HG03108 (cell line): ENCODE measurements at regions not wholly inside any gene's neighbourhood (a gene's known extent, or its start where the extent isn't known, plus 50 kb on each side); places are given as distances from the start of the nearest gene placed in this dataset.
"Not testable (repeated sequence)": the region's sequence is repeated elsewhere in the genome, so short reads cannot be mapped to it uniquely, and the experiment has no call there.

ENCODE experiments used
- ATAC-seq: cut with Tn5 transposase; IDR thresholded peaks from one replicate; pipeline ENCODE4 v1.9.1; 2021; ENCODE audit warnings: moderate library complexity; ENCODE audit not compliant: unreplicated experiment

DNA sequence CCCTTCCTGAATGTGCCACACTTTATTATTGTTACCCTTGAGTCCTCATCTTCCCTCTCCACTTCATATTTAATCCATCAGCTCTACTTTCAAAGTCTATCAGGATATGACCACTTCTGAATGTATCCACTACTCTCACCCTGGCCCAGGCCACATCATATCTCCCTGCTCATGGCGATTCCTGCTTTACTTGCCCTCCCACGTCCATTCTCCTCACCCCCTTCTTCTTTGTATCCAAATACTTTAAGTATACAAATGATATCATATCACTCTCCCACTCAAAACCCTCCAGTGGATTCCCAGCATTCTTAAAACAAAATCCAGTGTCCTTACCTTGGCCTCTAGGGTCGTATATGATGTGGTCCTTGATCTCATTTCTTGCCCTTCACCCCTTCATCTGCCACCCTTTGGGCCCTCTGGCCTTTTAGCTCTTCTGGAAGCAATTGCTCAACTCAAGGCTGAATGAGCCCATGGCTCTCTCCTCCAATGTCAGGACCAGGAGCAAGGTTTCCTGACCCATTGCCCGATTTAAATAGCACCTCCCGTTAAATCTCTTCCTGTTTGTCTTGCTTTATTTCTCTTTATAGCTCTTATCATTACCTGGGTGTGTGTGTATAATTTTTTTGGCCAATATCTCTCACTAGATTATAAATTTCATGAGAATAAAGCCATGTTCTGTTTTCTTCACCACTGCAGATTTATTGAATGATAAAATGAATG, 205.9 kb upstream of the ECI2 start:
- ATAC-seq = no peak

DNA sequence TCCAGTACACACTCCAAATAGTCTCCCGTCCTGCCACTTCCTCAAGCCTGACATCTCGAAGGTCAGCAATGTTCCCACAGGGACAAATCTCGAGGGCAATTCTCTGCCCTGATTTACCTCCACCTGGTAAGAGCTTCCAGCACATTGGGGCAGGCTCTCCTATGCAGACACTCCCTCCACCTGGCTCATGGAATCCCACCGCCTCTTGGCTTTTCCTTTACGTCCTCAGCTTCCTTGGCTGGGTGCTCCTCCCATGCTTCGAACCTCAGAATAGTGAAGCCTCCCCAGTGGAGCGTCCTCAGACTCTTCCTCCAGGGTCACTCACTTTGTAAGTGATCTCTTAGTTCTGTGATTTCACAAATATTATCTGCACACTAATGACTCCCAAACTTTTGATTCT, 205.2 kb upstream of the ECI2 start:
- ATAC-seq = no peak

DNA sequence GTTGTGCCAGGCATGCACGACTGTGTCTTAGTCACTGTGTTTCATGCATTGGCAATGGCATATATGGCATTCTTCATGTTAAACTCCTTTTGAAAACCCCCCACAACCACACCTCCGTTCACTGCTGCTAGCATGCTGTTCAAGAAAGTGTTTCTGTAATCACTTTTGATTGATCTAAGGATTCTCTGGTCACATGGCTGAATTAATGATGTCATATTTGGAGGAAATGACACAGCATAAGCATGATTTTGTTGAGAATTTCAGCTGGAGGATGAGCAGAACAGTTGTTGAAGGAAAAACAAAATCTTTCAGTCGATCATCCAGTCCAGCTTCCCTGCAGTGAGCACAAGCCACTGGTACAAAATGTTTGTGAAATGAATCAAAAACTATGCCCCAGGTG, 203.5 kb upstream of the ECI2 start:
- no peak for ATAC-seq

DNA sequence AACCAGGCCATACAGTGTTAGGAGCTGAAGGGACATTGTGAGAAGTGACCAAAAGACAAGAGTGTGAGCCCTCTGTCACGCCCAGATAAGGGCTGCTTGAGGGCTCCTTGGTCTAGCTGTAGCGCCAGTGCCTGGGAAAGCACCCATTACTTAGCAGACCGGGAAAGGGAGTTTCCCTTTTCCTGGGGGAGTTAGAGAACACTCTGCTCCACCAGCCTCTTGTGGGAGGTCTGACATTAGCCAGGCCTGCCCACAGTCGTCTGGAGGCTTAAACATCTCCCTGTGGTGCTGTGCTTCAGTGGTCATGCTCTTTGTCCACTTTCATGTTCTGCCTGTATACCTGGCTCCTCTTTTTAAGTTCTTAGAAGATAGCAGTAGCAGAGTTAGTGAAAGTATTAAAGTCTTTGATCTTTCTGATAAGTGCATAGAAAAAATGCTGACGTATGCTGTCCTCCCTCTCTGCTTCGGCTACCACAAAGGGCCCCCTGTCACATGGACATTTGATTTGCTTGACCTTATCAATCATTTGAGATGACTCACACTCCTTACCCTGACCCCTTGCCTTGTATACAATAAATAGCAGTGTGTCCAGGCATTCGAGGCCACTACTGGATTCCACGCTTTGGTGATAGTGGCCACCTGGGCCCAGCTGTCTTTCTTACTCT, 201.5 kb upstream of the ECI2 start:
- ATAC-seq = no peak

DNA sequence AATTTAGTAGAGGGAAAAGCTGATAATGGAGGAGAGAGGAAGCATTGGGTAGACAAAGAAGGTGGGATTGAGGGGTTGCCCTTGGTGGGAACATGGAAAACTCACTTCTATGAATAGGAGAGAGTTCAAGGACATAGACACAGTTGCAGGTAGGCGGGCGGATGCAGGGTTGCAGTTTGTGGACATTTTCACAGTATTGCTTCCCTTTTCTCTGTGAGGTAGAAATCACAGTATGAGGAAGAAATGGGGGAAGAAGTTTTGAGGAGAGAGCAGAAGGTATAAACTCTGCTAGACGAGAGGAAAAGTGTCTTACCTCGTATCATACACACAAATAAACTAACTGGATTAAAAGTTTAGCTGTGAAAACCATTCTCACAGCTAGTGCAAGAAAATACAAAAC, 200.7 kb upstream of the ECI2 start:
- no peak for ATAC-seq

DNA sequence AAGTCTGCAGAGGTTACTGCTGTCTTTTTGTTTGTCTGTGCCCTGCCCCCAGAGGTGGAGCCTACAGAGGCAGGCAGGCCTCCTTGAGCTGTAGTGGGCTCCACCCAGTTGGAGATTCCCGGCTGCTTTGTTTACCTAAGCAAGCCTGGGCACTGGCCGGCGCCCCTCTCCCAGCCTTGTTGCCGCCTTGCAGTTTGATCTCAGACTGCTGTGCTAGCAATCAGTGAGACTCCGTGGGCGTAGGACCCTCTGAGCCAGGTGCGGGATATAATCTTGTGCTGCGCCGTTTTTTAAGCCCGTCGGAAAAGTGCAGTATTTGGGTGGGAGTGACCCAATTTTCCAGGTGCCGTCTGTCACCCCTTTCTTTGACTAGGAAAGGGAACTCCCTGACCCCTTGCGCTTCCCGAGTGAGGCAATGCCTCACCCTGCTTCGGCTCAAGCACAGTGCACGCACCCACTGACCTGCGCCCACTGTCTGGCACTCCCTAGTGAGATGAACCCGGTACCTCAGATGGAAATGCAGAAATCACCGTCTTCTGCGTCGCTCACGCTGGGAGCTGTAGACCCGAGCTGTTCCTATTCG, 198.9 kb upstream of the ECI2 start:
- not testable (repeated sequence) for ATAC-seq

DNA sequence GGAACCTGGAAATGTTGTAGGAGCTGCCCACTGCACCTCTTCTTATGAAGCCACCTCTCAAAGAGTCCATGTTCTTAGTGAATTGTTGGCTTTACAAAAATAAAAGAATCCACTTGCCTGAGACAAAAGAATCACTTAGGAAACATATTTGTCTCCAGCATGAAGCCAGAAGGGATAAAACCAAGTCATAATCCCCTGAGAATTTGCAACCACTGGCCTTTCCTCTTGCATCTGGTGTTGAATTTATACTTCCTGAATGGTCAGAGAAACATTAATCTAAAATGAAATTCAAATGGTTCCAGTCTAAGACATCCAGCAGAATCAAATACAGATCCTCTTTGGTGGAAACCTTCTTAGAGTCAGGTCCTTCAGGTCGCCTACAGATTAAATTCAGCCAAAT, 192.5 kb upstream of the ECI2 start:
- no peak for ATAC-seq

DNA sequence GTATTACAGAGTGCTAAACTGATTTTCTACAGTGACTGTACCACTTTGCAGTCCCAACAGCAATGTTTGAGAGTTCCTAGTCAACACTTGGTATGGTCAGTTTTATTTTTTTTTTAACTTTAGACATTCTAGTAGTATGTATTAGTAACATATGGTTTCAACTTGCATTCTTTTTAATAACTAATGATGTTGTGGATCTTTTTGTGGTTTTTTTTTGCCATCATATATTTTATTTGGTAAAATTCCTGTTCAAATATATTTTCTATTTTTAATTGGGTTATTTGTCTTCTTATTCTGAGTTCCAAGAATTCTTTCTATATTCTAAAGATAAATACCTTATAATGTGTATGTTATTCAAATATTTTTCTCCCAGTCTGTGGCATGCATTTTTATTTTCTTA, 189.4 kb upstream of the ECI2 start:
- ATAC-seq = no peak

DNA sequence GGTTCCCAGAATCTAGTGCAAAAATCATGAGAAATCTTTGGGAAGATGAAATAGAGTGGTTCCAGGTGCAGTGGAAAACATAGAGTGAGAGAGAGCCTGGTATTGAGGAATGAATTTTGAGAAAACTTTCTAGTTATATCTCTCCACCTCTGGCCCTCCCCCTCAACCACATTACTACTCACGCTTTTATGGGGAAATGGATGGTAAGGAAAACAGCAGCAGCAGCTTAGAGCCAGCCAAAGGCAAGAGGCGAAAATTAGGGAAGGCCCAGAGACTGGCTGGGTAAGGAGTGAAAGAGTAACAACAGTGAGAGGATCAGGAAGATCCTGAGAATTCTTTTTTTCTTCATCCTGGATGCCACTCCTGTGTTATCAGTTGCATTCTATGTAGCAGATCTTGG, 187.9 kb upstream of the ECI2 start:
- ATAC-seq = no peak

DNA sequence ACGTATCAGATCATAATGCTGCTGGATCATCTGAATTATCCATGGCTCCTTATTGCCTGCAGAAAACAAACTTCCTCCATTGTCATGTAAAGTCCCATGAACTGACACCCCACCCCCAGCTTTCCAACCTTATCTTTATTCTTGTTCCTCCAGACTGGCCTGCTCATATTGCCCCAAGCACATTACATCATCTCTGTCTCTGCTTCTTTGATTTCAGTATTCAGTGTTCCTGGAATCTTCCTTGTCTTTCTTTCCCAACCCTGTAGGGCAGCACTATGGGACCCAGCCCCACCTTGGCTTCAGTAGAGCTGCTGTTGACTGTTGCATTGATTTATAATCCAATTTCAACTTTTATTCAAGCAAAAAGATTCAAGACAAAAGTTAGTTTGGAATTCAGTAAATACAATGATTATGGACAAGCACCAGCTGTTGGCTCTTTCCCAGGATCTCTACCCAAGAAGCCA, 187.5 kb upstream of the ECI2 start:
- ATAC-seq = no peak

DNA sequence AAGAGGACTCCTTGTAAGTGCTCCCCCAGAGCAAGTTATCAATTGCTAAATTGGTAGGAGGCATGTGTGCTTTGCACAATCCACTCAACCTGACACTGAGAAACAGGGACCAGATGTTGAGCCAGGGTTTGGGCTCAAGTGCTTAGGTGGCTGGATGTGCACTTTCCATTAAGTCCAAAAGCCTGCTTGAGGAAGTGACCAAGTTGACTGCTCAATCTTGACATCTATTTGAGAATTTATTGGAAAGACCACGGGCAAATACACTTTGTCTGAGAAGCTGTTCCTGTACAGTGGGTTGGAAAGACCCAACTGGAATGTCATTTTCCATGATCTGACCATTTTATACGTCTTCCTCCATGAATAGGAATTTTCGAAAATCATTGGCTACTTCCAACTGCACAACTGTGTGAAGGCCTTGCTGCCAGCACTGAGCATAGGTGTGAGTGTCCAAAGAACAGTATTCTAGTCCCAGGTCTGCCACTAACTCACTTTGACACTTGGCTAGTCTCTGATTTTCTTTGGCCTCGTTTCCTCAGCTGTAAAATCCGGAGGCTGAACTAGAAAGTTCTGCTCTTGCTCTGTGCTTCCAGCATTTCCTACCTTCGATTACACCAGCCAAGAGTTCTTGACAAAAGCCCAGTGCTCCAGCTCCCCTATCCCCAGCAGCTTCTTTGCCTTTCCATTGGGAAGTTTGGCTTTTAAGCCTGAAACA, 186.9 kb upstream of the ECI2 start:
- ATAC-seq = no peak

DNA sequence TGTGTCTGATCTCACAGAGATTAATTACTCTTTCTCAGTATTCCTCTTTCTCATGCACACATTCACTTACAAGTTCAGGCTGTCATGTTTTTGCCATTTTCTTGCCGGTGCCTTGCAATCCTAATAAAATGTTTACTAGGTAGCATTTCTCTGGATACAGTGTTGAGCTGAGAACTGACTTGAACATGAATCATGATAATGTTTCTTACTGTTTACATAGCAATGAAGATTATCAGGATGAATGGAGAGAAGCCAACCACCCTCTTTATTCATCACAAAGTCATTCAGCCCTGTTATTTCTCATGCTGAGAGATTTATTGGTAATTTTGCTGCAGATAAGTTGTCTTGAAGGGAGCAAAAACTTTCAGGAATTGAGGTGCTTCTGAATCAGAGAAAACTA, 185.5 kb upstream of the ECI2 start:
- ATAC-seq = no peak

DNA sequence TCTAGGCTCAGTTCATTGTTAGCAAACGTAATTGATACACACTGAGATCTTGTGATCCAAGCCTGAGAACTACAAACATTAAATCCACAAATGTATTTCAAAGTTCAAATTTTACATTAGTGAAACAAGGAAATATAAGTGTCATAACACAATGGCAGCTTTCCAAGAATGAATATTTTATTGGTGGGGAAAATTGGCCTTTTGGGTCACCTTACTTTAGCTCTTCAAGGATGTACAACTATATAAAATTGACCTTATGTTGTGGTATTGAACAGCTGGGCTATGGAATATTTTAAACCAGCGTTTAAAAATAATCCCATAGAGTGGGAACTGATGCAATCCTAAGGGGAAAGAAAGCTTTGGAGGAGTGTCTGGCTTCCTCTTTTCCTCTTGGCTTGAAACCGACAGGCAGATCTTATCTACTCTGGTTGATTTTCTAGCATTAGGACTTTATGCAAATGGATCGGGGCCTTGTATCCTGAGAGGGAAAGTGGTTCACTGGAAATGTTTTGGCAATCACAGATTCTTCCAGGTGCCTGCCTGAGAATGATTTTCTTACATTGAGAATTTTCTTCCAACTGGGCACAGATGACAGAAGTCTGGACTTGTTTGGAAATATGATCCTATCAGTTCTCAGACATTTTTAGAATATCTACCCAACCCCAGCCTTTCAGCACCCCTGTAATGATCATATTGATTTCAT, 184.8 kb upstream of the ECI2 start:
- ATAC-seq = no peak

DNA sequence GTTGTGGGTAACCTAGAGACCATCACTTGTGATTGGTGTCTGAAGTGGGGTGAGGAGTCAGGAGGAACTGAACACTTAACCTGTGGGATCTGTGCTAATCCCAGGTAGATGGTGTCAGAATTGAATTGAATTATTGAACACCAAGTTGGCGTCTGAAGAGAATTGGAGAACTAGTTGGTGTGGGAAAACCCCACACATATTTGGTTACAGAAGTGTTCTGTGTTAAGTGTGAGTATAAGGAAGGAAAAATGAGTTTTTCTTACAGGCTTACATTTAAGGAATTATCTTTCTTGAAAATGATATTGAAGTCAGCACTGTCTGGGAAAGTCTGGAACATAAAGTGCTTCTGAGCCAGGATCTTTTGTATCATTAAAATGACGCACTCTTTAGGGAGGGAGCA, 182.9 kb upstream of the ECI2 start:
- no peak for ATAC-seq

DNA sequence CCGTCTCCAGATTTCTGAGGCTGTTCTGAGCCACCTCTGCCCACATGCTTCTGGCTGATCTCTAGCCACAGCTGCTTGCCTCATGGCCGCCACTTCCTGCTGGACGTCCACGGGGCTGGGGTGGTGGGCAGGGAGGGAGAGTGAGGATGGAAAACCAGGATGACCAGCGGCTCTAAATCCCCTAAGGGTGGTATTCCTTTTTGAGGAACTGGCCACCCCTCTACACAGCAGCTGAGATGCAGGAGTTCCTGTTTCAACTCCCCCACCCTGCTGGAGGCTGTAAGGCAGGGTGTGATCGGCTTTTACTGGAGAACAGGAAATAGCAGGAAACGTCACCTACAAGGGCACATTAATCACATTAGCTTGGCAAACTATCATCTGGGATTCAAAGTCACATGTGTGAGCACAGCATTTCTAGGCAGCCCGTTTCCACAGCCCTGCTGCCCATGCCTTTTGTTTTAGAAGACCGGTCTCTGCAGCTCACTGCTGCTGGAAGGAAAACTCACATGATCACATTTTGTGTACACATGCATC, 181.6 kb upstream of the ECI2 start:
- no peak for ATAC-seq

DNA sequence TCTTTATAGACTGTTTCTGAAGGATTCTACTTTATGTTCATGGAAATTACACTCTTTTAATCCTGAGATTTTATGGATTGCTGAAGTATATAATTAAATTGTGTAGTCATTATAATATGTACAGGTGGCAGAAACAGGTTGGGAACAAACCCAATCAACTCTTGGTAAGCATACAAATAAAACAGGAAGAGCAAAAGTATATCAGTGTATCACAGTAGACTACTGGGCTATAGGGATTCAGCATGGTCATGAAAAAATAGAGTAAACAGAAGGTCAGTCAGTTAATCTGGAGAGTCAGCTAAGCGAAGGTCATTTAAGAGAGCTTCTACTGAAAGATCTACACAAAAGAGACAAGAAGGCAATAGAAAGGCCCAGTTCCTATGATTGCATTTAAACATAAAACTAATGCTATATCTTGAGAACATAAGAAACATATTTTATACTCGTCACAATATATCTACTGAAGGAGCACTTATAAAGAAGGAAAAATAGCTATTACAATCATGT, 178.9 kb upstream of the ECI2 start:
- ATAC-seq = no peak

DNA sequence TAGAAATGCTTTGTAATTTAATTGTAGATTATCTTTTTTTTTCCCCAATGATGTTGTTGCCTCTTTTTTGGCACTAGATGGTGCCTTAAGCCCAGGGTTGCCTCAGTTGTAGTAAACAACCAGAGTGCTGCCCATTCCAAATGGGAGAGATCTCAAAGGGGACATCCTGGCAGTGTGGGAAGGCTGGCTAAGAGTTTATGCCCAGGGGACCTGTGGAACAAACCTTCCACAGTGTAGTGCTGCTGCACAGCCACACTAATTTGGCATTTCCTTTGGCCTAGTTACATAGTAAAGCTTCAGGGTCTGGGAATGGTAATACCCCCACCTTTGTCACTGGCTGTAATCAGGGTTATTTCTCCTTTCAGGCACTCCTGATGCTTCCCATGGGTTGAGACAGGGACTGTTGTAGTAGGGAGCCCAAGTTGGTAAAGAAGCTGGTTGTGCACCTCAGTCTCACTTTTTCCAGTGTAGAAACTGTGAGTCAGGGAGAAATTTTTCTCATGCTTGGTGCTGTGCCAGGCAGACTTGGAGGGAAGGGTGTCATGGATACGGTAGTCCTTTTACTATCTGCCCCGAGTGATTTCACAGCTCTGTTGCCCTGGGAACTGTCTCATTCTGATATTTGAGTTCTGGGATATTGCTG, 177.8 kb upstream of the ECI2 start:
- no peak for ATAC-seq

DNA sequence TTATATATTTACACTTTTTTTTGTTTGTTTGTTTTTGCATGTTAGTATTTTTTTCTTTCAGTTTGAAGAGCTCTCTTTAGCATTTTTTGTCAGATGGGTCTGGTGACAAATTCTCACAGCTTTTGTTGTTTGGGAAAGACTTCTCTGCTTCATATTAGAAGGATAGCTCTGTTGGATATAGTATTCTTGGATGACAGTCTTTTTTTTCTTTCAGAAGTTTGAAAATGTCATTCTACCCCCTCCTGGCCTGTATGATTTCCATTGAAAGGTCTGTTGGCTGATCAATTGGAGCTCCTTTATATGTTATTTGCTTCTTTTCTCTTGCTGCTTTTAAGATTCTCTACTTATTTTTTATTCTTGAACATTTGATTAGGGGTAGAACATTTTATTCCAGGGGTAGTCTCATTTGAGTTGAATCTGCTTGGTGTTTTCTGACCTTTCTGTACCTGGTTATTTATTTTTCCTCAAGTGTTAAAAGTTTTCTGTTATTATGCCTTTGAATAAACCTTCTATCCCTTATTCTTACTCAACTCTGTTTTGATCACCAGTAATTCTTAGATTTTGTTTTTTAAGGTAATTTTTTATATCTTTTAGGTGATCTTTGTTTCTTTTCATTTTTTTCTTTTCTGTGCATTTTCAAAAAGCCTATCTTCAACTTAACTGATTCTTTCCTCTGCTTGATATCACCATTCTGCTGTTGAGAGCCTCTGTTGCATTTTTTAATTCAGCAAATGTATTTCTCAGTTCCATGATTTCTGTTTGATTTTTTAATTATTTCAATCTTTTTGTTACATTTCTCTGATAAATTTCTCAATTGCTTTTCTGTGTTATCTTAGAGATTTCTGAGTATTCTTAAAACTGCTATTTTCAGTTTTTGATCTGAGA, 176.8 kb upstream of the ECI2 start:
- ATAC-seq = no peak

DNA sequence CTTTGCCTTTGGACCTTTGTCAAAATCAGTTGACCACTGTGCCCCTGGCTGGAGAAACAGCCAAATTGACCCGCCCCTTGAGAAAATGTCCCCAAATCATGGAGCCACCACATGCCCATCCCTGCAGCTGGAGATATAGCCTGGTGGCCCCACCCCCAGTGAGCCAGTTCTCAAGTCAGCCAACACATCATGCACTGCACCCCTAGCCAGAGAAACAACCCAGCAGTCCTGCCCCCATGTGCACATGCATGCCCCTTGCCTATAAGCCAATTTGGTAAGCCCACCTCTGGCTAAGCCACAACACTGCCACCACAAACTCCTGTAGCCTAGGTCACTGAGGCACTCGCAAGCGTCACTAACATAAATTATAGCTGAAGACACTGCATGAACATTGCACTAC, 174.2 kb upstream of the ECI2 start:
- ATAC-seq = no peak
